GM18520 (cell line): ENCODE measurements at regions not wholly inside any gene's neighbourhood (a gene's known extent, or its start where the extent isn't known, plus 50 kb on each side); places are given as distances from the start of the nearest gene placed in this dataset.
"Not testable (repeated sequence)": the region's sequence is repeated elsewhere in the genome, so short reads cannot be mapped to it uniquely, and the experiment has no call there.

Experiments used
- ATAC-seq: cut with Tn5 transposase; IDR thresholded peaks from one replicate; pipeline ENCODE4 v1.9.1; 2021; ENCODE audit not compliant: unreplicated experiment

DNA sequence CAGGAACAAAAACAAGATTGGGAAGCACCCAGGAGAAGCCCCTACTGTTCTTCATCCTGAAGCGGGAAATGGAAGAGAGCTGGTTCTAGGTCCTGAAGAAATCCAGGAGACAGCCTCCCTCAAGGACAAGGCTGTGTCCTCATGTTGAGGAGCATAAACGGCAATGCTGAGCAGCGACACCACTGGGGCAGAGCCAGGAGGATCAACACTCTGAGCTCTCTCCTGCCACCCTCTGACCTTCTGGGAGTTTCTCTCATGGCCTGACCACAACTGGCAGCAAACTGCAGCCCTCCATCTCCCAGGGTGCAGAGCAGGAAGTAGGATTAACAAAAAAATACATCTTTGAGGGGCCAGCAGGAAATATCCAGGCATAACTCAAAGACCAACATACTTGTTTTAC is 1292.2 kb upstream of the TMEM132C start:
- ATAC-seq = no peak

- ATAC-seq = no peak
Measured at GRCh38 chr12:126976579-126976978, 1290.4 kb upstream of the TMEM132C start.

DNA sequence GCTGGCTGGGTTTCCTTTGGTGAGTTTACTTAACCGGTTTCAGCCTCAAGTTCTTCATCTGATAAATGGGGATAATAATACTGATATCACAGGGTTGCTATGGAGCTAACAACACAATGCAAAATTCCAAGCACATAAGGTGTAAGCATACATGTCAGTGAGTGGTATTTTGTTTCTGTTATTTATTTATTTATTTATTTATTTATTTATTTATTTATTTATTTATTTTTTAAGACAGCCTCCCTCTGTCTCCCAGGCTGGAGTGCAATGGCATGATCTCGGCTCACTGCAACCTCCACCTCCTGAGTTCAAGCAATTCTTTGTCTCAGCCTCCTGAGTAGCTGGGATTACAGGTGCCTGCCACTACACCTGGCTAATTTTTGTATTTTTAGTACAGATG is 1287.4 kb upstream of the TMEM132C start:
- ATAC-seq = not testable (repeated sequence)

DNA sequence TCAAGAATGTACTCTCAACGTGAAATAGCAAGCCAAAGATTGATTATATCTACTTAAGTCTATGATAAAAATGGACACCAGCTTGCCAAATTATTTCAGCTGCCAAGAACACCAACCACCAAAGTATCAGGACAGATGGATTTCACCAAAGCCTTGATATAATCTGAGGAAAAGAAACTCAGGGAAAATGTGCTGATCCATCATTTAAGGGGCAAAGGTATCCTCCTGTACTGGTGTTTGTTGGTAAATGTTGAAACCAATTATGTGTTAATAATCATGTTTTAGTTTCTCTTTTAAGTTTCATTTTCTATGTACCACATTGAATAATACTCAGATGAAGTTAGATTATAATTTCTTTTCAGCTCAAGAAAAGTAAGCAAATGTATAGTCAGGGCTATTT is 1284.3 kb upstream of the TMEM132C start:
- no peak for ATAC-seq

- ATAC-seq = not testable (repeated sequence)
Measured at GRCh38 chr12:126983735-126984134, 1283.2 kb upstream of the TMEM132C start.

DNA sequence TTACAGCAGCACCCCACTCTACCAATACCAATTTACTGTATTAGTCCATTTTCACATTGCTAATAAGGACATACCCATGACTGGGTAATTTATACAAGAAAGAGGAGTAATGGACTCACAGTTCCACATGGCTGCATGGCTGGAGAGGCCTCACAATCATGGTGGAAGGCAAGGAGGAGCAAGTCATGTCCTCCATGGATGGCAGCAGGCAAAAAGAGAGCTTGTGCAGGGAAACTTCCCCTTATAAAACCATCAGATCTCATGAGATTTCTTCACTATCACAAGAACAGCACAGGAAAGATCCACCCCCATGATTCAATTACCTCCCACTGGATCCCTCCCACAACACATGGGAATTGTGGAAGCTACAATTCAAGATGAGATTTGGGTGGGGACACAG is 1281.3 kb upstream of the TMEM132C start:
- not testable (repeated sequence) for ATAC-seq

DNA sequence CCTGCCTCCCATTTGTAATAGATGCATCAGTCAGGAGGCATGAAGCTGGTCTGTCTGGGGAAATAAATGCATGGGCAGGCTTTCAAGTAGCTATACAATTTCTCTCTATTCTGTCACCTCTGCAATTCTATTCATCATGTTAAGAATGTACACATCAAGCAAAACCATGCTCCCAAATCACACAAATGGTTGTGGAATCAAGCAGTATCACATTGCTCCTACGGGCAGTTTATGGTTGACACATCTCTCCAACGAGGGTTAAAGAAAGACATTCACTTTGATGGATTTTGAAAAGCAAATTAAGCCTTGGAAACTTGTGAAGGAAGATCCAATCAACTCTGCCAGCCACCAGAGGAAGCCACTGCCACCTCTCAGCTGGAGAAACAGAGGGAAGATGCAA is 1277.4 kb upstream of the TMEM132C start:
- ATAC-seq = no peak

- ATAC-seq = no peak
Measured at GRCh38 chr12:126993898-126994297, 1273.1 kb upstream of the TMEM132C start.

DNA sequence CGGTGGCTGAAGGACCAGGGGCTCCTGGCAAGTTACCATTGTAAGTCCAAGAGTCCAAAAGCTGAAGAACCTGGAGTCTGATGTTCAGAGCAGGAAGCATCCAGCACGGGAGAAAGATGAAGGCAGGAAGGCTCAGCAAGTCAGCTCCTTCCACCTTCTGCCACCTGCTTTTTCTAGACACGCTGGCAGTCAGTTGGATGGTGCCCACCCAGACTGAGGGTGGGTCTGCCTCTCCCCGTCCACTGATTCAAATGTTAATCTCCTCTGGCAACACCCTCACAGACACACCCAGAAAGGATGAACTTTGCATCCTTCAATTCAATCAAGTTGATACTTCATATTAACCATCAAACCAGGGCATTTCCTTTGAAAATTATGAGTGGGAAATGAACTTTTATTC is 1272.4 kb upstream of the TMEM132C start:
- no peak for ATAC-seq

- ATAC-seq = no peak
Measured at GRCh38 chr12:126998031-126998430, 1268.9 kb upstream of the TMEM132C start.

GRCh38 chr12:126998747-126999285 is 1268.2 kb upstream of the TMEM132C start:
- ATAC-seq = no peak

DNA sequence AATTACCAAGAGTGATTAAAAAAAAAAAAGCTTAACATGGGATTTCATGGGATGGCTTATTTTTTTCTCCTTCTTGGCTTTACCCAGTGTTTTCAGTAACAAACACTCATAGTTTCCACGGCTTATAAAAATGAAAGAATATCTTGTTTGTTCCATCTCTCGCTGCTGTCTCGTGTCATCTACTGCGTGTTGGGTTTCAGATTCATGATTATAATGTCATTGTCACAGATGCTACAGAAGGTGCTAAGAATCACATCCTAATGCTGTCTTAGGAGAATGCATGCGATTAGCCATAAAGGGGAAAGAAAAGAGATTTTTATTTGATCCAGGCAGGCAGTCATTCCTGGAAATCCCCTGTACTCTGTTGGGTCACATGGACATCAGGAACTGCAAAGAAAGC is 1267.6 kb upstream of the TMEM132C start:
- ATAC-seq = no peak

DNA sequence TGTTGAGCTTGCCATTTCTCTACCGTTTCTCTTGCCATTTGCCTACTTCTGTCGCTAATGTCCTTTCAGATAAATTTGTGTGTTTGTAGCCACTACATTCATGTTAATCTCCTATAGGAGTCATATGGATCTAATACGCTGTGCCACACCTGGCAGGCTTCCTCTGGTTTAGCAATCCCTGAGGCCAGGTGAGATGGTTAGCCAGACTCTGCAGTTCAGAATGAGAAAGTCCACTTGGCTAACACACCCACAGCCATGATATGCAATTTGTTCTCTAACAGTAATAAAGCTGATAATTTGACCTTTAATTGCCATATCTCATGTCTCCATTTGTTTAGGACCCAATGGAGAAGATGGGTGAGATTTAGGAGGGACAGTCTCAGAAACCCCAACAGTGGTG is 1261.6 kb upstream of the TMEM132C start:
- no peak for ATAC-seq

GRCh38 chr12:127006972-127007371 is 1260.0 kb upstream of the TMEM132C start:
- no peak for ATAC-seq

DNA sequence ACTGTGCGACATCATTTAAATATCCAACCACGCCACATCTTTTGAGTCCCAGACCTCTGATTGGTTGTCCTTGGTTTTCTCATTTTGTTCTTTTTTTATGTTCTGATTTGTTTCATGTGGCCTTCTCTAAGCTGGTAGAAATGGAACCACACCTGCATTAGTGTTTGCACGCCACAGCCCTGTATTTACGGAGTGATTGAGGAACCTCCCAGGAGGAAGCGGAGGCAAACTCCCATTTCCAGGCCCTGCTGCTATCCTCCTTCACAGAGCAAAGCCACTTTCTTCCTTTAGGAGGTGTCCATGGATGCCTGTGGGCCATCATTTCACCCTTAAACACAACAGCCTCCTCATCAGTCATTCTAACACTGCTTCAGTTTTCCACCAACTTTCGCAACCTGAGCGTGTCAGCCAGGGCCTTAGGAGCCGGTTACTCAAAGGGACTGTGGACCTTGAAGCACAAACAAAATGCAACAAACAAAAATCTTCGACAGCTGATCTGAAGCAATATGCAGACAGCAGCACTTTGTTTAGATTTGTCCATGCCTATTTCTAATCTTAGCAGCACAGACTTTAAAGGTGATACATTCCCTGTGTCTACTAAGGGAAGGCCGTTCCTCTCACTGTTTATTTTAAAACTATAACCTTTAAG is 1258.1 kb upstream of the TMEM132C start:
- ATAC-seq = no peak

GRCh38 chr12:127012109-127012508 is 1254.9 kb upstream of the TMEM132C start:
- no peak for ATAC-seq

- ATAC-seq = no peak
Measured at GRCh38 chr12:127013197-127013596, 1253.8 kb upstream of the TMEM132C start.

DNA sequence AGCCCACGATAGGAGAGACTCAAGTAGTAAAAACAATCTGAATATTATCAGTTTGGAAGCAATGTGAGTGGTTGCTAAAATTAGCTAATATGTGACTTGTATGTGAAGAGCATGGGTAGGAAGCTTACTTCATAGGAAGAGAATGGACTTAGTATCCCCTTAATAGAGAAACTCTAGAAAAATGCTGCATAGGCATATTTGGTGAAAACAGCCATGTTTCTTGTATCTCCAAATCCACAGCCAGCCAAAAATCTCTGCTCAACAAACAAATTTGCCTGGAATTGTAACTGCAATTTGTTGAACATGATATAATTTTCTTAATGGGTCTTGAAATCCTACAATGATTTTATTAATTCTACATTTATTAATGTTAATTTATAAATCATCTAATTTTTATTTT is 1252.9 kb upstream of the TMEM132C start:
- no peak for ATAC-seq

- no peak for ATAC-seq
Measured at GRCh38 chr12:127024791-127025190, 1242.2 kb upstream of the TMEM132C start.

DNA sequence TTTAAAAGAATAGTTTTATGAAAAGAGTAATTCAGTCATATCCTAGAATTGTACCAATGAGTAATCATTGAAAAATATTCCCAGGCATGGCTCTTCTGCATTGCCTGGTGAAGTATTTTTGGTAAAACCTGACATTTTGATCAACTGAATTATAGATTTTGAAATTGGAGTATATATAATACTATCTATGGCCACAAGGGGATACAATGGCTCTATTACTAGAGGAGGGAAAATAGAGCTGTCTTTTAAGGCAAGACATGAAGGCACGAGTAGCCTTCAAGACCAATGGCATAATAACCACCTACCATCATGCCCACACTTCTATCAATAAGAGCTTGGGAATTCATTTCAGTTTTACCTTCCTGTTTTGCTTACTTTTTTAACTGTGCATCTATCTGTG is 1241.4 kb upstream of the TMEM132C start:
- no peak for ATAC-seq

DNA sequence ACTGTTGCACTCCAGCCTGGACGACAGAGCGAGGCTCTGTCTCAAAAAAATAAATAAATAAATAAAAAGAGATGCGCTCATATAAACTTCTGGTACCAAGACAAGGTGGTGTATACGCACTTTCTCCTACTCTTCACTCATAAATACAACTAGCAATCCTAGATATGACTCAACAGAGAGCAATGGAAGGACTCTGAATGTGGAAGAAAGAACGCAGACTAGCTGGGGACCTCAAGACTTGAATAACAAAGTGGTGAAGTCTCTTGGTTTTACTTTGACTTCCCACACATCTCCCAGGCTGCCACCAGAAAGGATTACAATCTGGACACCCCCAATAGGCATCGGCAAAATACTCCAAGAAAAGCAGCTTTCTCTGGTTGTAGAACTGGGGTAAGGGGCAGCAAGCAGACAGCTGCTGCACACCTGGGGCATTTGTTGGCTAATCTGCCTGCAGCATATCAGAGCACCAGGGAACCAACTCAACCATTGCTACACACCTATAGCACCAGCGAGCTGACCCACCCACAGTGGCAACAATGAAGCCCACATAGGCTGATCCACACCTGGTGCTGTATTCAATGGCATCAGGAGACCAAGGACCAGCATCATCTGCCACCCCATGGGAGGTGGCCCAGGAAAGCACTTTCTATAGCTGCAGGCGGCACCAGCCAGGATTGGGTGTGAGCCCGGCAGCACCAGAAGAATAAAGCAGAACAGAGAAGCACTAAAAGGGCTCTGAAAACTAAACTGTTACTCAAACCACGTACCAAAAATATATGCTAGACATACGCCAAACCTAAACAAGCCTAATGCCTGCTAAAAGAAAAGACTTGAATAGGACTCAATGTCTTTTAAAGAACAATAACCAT is 1231.7 kb upstream of the TMEM132C start:
- ATAC-seq = no peak

DNA sequence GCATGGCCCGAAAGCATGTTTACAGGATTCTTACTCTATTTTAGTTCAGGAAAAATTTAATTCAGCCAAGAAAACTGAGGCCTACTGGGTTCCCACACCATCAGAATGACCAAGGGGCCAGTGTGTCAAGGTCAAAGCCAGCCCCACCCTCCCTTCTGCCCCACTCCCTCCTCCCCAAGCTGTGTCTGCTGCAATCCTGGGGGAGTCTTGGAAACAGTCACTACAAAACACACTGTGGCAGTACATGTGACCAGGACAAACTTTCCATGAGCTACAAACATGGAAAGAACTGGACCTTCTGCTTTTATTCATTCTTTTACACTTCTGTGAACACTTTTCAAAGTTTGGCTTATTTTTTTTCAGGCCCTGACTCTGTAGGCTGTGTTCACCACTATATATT is 1228.8 kb upstream of the TMEM132C start:
- no peak for ATAC-seq
